ACHN (cell line): ENCODE measurements at regions not wholly inside any gene's neighbourhood (a gene's known extent, or its start where the extent isn't known, plus 50 kb on each side); places are given as distances from the start of the nearest gene placed in this dataset.

ENCODE experiments used
- DNase-seq: peaks from one replicate; pipeline ENCODE4 v3.0.0-alpha.2; 2015
- in situ Hi-C: cut with HindIII; loops from 2 replicates; pipeline ENCODE4 v1.10.0; 2017; ENCODE audit warnings: low sequenced_read_pairs, low pct_ligation_motif_present, low pct_unique_long_range_greater_than_20kb

DNA sequence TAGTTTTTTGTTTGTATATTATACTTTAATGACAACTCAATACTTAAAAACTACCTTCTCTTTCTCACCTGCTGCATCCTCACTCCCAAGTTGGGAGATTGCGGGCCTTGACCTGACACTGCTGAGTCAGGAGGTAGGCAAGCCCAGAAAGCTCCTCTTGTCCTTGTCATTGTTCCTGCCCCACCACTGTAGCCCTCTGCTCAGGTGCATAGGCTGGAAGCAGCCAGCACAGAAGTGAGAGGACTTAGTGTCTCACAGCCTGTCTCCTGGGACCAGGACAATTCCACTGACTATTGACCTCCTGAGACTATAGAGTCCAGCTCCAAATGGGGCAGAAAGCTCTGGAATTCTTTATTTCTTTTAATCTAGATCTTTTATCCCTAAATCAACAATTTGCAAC is 123.5 kb upstream of the NDP start:
- in situ Hi-C loops = no loop called here
- DNase-seq = no peak

DNA sequence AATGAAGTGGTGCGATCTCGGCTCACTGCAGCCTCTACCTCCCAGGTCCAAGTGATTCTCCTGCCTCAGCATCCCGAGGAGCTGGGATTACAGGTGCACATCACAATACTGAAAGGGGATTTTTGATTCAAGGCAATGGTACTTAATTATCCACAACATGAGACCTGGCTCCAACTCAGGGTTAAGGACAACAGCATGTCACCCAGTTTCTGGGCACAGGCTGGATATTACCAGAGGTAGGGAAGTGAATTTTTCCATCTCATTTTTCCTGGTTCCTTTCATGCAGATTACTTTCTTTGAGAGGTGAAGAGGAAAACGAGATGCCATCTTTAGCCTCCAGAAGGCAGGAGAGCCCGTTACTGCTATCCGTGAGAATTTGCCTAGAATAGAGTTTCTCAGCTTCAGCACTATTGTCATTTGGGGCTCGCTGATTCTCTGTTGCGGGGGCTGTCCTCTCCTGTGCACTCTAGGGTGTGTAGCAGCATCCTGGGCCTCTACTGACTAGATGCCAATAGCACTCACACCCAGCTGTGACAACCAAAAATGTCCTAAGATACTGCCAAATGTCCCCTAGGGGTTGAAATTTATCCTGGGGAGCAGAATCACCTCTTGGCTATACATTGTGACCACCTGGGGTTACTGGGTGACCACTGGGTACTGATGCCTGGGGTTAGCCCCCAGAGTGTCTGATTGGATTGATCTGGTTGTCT is 121.8 kb upstream of the NDP start:
- in situ Hi-C loops = no loop called here
- DNase-seq = no peak

DNA sequence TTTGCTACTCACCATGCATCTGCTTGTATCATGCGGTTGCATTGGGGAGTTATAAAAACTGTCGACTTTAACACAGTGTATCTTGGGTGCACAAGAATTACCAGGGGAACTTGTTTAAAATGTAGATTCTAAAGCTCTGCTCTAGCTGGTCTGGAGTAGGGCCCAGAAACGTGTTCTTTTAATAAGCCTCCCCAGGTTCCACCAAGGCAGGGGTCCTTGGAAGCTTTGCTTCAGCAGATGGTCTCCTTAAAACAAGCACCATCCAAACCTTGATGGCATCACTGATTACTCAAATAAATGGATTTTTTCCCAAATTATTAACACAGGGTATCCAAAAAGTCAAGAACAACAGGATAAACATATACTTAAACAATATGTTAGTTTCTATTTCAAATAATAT is 120.2 kb upstream of the NDP start:
- in situ Hi-C loops = no loop called here
- DNase-seq = no peak

DNA sequence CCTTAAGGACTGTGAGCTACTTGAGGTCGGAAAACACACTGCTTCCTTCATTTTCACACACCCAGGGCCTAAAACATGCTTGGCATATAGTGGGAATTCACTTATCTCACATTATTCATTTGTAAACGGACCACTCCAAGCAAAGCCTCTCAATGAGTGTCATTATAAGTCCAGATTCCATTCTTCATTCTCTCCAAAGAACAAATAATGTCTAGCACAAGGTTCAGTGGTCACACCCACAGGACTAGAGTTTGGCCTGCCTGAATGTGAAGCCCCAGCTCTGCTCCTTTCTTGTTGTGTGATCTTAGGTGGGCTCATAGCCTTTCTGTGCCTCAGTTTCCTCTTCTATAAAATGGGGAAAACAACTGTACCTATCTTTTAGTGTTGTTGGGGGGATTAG is 119.6 kb upstream of the NDP start:
- in situ Hi-C loops = no loop called here
- no peak for DNase-seq

DNA sequence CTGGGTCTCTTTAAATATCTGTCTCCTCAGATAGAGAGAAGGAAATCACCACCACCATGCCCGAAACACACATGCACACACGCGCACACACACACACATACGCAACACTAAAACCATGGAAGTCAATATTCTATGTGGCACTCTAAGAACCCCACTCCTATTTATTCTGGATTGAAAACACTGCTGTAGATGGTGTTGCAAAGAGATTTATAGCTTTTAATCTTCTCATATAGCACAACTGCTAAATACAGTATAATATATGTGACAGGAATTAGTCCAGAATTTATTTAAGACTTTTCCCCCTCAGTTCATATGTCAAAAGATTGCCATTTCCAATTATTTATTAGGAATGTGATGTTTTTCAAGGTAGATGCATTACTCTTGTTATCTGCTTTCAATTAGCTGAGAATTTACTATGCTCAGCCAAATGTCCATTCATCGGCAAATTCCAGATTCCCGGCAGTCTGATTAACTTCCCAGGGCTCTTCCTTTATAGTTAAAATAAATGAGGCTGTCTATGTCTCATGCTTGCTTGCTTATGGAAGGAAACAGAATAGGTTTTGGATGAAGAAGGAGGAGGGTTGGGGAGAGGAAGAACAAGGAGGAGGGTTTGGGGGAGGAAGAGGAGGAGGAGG is 115.4 kb upstream of the NDP start:
- no peak for DNase-seq
- in situ Hi-C loops = no loop called here

DNA sequence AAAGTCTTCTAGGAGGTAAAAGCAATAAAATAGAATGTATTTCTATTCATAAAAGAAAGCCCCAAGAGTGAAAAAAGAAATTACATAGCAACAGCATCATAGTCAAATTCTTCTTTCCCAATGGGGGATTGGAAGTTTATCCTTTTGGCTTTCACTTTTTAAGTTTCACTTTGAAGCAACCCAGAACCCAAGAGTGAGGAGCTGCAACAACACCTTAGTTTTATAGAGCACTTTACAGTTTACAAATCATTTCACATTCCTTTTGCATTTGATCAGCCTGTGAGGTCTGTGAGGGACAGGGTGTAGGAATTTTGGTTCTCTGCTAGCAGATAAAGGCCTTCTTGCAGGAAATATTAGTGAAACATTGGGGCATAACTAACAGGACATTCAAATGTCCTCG is 112.0 kb upstream of the NDP start:
- in situ Hi-C loops = no loop called here
- no peak for DNase-seq

DNA sequence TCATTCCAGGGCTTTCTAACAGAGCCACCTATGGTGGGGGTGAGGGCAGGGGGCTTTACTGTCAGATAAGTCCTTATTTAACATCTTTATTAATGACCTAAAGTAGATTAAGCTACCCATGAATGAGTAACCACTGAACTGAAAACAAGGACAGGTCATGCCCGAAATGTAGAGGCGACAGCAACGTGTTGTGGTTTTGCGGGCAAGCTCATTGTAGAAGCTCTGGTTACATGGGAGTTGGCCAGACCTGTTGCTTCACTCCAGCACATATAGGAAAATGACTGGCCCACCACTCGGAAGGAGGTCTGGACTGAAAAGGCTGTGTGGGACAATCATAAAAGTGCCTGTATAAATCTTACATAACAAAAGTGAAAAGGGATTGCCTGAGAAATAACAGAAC is 109.6 kb upstream of the NDP start:
- in situ Hi-C loops = no loop called here
- DNase-seq = no peak

DNA sequence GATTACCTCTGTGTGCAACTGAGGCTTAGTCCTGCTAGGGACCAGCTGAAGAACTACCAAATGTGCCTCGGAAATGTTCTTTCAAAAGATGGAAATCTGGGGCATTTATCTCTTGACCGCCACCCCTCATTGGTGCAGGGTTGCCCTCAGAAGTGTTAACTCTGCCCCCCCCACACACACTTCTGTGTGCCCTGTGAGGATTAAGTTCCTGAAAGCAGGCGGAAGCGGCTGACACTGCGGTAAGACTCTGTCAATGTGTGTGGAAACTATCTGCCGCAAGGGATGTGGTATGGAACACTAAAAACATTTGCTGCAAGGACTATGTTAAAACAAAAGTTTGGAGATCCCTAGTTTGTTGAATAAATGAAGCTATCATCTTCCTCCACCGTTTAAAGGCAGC is 106.9 kb upstream of the NDP start:
- DNase-seq = no peak
- in situ Hi-C loops = no loop called here

DNA sequence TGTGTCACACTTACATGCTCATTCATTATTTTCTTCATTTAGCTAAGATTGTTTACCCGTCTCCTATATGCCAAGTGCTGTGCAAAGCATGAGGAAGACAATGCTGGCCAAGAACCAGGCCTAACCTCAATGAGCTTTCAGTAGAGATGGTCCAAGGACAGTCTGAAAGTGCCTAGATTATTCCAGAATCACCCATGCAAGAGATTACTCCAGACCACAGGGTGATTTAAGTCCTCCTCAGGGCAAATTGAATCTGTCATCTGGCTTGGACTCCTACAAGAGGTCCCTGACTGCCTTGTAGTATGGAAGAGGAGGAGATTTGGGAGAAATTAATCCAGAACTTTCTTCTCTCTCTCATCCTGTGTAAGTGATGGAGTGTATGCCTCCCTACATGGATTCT is 99.4 kb upstream of the NDP start:
- in situ Hi-C loops = no loop called here
- DNase-seq = no peak

DNA sequence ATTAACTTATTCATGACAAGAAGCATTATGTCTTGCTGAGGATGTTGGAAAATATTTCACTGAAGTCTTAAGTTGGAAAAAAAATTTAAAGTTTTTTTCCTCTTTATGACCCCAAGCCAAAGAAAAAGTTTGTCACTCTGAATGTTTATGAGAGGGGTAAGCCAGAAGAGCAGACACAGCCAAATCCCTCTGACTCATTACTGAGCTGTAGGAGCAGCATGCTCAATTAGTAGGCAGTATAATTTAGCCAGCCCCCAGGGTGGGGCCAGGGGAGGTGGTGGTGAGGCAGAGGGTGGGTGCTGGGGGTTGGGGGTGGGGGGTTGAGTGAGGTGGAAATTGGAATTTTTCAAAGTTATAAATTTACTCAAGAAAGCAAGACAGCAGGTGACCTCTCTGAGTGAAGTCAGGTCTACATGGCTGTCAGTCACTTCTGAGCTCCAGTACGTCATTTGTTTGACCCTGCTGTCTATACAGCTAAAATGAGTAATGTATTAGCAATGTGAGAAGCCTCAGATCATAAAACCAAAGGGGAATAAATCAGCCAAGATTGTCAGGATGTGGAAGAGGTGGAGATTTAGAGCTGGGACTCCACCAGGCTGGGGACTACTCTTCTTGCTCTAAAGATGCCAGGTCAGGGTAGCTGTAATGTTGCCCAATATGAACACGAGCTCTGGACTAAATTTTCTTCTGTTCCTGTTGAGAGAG is 98.8 kb upstream of the NDP start:
- peak; percentile 18 for DNase-seq
- in situ Hi-C loops = no loop called here

DNA sequence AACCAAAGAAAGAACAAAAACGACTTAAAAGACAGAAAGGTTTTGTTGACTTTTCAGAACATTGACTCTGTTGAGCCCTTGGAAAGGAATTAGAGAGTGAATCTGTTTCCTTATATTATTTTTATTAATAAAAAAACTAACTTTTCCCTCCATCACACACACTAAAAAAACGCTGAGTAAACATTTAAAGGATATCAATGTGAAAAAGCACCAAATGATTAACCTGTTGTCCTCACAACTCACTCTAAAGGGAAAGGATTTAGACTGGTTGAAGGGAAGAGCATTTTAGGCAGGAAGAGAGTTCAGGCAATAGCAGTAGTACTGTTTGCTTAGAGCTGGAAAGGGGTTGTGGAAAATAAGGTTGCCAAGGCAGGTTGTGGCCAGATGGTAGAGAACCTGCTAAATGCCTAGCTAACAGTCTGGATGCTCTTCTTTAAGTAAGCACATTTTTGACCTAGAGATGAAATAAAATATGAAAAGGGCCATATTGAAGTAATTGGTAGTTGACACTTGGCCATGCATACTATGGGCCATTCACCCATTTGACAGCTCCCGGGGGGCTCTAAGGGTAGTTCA is 98.0 kb upstream of the NDP start:
- no peak for DNase-seq
- in situ Hi-C loops = no loop called here

DNA sequence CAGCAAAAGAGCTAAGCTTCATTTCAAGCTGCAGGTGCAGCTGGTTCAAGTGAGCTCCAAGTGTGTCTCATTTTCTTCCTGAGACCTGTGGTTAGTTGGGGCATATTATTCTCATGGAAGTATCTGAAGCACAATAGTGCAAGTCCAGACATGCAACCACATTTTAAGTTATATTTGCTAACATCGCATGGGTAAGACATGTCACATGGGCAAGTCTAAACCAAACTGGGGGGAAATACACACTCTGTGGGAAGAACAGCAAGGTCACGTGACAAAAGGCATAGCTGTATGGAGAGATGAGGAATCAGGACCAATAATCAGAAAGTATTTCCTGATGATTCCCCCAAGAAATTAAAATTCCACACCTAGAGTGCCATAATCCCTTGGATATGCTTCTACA is 94.9 kb upstream of the NDP start:
- in situ Hi-C loops = no loop called here
- DNase-seq = no peak

DNA sequence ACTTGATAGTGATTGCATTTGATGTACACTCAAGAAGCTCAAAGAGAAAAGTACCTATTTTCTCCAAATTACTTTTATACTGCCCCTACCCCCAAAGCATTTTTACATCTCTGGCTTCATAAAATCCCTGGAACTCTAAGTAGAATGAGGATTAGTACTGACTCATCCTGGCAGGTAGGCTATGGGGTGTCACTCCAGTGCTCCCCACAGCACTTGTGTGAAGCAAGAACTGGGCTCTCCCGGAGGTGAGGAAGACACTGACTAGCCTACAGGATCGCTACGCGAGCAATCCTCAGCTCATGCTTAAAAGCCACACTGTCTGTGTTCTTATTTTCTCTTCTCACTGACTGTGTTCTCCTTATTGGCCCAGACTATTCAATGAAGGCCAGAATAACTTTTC is 90.4 kb upstream of the NDP start:
- in situ Hi-C loops = no loop called here
- no peak for DNase-seq

DNA sequence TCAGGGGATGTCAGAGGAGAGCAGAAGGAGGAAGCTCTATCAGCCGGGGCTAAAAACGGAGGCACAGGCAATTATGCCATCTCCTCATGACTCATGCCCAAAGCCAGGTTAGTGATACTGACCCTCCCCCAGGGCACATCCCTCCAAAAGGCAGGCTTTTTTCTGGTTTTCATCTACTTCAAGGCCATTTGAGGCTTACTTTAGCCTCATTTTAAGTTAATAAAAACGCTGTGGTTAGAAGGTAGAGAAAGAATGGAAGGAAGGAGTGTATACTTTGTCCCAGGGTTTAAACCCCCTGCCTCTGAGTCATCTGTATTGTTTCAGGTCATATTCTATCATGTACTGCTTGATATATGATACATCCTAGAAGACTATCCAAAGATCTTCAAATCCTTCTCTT is 89.7 kb upstream of the NDP start:
- in situ Hi-C loops = no loop called here
- no peak for DNase-seq

DNA sequence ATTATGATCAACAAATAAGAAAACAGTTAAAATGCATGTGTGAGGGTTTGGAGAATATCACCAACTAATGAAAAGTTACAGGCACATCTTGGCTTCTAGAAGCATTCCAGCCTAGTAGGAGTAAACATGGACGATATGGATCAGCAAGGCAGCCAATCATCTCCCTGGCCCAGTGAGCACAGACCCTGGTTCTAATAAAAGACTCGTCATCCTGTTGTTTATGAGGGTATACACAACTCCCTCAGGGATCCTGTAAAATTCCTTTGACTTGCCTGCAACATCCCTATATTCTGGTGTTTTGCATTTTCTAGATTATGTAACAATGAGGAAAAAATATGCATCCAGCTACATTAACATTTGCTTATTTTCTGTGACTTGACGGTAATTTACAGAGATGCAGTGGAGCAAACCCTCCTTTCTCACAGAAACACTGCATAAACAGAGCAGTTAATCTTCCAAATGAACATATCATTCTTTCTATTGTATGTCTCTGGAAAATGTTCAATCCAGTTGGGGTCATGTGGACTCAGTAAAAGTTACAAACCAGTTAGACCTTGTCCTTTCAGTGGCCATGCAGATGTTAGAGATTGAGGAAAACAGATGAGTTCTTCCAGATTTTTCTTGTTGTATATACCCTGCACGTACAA is 88.9 kb upstream of the NDP start:
- DNase-seq = no peak
- in situ Hi-C loops = no loop called here

DNA sequence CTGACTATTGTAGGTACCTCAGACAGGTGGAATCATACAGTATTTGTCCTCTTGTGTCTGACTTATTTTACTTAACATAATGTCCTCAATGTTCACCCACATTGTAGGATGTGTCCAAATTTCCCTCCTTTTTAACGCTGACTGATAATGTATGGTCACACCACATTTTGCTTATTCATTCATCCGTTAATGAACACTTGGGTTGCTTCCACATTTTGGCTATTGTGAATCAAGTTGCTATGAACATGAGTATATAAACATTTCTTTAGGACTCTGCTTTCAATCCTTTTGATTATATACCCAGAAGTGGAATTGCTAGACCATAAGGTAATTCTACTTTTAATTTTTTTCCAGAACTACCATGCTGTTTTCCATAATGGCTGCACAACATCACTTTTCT is 87.0 kb upstream of the NDP start:
- DNase-seq = no peak
- in situ Hi-C loops = no loop called here

DNA sequence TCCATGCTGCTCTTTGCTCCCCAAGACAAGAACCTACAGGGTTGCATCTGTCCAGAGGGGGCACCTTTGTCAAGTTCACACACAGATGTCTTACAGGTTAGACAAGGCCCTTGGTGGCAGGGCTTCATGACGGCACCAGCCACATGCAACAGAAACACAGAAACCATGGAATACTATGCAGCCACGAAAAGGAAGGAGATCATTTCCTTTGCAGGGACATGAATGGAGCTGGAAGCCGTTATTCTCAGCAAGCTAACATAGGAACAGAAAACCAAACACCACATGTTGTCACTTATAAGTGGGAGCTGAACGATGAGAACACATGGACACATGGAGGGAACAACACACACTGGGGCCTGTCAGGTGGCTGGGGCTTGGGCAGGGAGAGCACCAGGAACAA is 85.1 kb upstream of the NDP start:
- DNase-seq = no peak
- in situ Hi-C loops = no loop called here

DNA sequence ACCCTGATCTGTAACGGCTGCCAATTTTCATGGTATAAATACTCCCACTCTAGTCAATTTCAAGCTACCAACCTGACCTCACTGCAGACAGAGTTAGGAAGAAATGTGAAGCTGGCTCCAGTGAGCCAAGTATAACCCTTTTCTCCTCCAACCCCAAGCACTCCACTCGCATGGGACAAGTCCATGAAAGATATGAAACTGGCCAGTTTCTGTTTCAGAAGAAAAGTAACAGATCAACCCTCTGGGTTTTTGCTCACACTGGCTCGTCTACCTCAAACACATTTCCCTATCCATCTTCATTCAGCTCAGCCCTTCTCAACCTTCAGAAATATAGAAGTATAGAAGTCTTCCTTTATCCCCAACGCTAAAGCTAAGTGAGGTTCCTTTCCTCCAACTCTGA is 82.4 kb upstream of the NDP start:
- in situ Hi-C loops = no loop called here
- no peak for DNase-seq

DNA sequence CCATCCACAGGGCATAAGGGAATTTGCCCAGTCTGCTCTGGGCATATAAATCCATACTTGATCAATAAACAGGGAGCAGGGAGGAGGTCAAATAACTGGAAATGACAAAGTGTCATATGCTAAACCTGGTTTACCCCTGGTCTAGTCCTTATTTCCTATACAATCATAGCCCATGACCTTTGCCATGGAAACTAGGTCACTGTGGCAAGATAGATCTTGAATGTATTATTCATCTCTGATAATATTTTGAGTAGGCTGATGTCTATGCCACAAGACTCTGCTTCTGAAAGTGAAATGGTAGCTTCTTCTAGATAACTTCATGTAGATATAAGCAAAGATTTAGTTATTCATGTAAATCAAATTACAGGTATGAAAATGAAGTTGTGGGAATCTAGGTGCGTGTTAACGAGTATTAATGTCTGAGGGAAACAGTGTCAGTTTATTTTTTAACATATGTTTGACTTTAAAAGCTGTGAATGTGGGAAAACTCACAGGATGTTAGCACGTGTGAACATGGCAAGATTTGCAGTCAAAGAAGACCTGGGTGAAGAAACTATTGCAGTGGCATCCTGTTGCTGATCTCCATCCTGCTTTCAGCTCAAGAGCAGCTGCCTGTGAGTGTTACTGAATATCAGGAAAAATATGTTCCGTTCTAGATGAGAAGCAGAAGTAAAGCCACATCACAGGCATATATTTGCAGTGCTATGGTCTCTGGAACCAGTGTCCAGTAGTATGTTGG is 81.8 kb upstream of the NDP start:
- no peak for DNase-seq
- in situ Hi-C loops = no loop called here
